HepG2 (cell line): ENCODE measurements at regions not wholly inside any gene's neighbourhood (a gene's known extent, or its start where the extent isn't known, plus 50 kb on each side); places are given as distances from the start of the nearest gene placed in this dataset.

Experiments used
- ATAC-seq: fragments of 200-7000 bp; cut with Tn5 transposase; 3 replicates; pipeline ENCODE4 v1.9.1; 2020; ENCODE audit warnings: mild to moderate bottlenecking, moderate library complexity
- BruUV-seq: library from RNA; stranded (reverse); fragments of 400-500 nt; replicated peaks from 2 replicates; lab custom pipeline; 2021; lab: Mats Ljungman, UMichigan
- CTCF ChIA-PET: fragments of 300-600 bp; formaldehyde crosslinking; extraction: SDS; loops from one replicate; lab custom pipeline; 2021; ENCODE audit warnings: low total read pairs, inconsistent platforms, low intra/inter-chr PET ratio; lab: Yijun Ruan, JAX
- POLR2A ChIA-PET: fragments of 350-600 bp; sonication (Branson Sonifier 250); formaldehyde crosslinking; loops from one replicate; lab custom pipeline; 2020; ENCODE audit warnings: antibody characterized with exemption, inconsistent platforms; lab: Yijun Ruan, JAX
- DNase-seq: peaks from one replicate; pipeline ENCODE4 v3.0.0-alpha.2; 2015; ENCODE audit warnings: low spot score
- FAIRE-seq: peaks from 3 replicates; lab custom pipeline; 2011; peaks lifted over from hg19 to GRCh38; lab: Jason Lieb, UNC
- H2AFZ ChIP-seq: one replicate; pipeline ENCODE4 v1.6.1; 2011; ENCODE audit warnings: low read length, inconsistent platforms
- H3K27ac ChIP-seq: fragments of 300-600 bp; 3 replicates; pipeline ENCODE4 v1.8.0; 2011; ENCODE audit warnings: mixed run types, mild to moderate bottlenecking, mixed read lengths, low read length, inconsistent platforms; ENCODE audit not compliant: insufficient read depth; ENCODE audit errors: extremely low read length
- H3K27me3 ChIP-seq, 2 experiments: fragments of 200-600 bp in 1 of 2; 2 replicates in 1 of 2; 3 replicates in 1 of 2; pipeline versions ENCODE4 v1.6.0 to v1.8.0; 2011; ENCODE audit warnings: low read length in 2 of 2, mild to moderate bottlenecking in 2 of 2, moderate library complexity in 2 of 2, inconsistent platforms in 1 of 2; ENCODE audit not compliant: insufficient read depth in 2 of 2, control insufficient read depth in 1 of 2
- H3K36me3 ChIP-seq, 2 experiments: fragments of 200-600 bp in 1 of 2; replicated peaks in 1 of 2; 2 replicates in 1 of 2; 3 replicates in 1 of 2; pipeline versions ENCODE4 v1.5.1 to v1.8.0; 2011; ENCODE audit warnings: low read length in 2 of 2, inconsistent platforms in 1 of 2; ENCODE audit not compliant: insufficient read depth in 2 of 2, control insufficient read depth in 1 of 2
- H3K4me1 ChIP-seq: 2 replicates; pipeline ENCODE4 v1.5.1; 2012; ENCODE audit warnings: low read length, inconsistent platforms; ENCODE audit not compliant: insufficient read depth
- H3K4me2 ChIP-seq: 2 replicates; pipeline ENCODE4 v1.6.0; 2011; ENCODE audit warnings: low read depth, low read length, inconsistent platforms
- H3K4me3 ChIP-seq, 3 experiments: fragments of 200-600 bp in 1 of 3; sonication (generic), shearing (Covaris generic) in 1 of 3; replicated peaks in 1 of 3; 2 replicates each; pipeline ENCODE4 v1.5.1; 2011 to 2016; ENCODE audit warnings: low read length in 3 of 3, inconsistent platforms in 2 of 3, low read depth in 2 of 3, mild to moderate bottlenecking in 2 of 3, control low read depth in 1 of 3, mixed read lengths in 1 of 3; ENCODE audit not compliant: insufficient read depth in 1 of 3
- H3K79me2 ChIP-seq: one replicate; pipeline ENCODE4 v1.6.1; 2011; ENCODE audit warnings: low read length, inconsistent platforms; ENCODE audit not compliant: insufficient read depth
- H3K9ac ChIP-seq: 2 replicates; pipeline ENCODE4 v1.6.0; 2011; ENCODE audit warnings: mild to moderate bottlenecking, low read depth, low read length, inconsistent platforms; ENCODE audit not compliant: insufficient read depth
- H3K9me3 ChIP-seq: 2 replicates; pipeline ENCODE4 v1.5.1; 2012; ENCODE audit warnings: mild to moderate bottlenecking, low read length
- H4K20me1 ChIP-seq: 2 replicates; pipeline ENCODE4 v1.6.0; 2011; ENCODE audit warnings: inconsistent platforms, mild to moderate bottlenecking, low read length, moderate library complexity; ENCODE audit not compliant: insufficient read depth
- KLF13 ChIP-seq: sonication (generic); formaldehyde crosslinking; IDR thresholded peaks from 2 replicates; pipeline ENCODE4 v1.4.0; 2020; ENCODE audit warnings: mild to moderate bottlenecking, missing genetic modification reagents
- MAF1 ChIP-seq: sonication (generic); formaldehyde crosslinking; IDR thresholded peaks from 2 replicates; pipeline ENCODE4 v1.5.0; 2020; ENCODE audit warnings: missing genetic modification reagents, borderline replicate concordance
- SOX13 ChIP-seq, 3 experiments: fragments of 450-650 bp in 1 of 3; sonication (generic) in 1 of 3; formaldehyde crosslinking in 1 of 3; IDR thresholded peaks in 2 of 3; conservative IDR thresholded peaks in 1 of 3; 2 replicates each; pipeline versions ENCODE4 v1.5.0 to v1.6.1; 2016 to 2020; ENCODE audit warnings: antibody characterized with exemption in 1 of 3, mild to moderate bottlenecking in 1 of 3, missing compliant biosample characterization in 1 of 3, missing genetic modification reagents in 1 of 3, moderate library complexity in 1 of 3
- ZNF263 ChIP-seq: sonication (generic); formaldehyde crosslinking; IDR thresholded peaks from 2 replicates; pipeline ENCODE4 v1.4.0; 2020; ENCODE audit warnings: missing genetic modification reagents
- ZSCAN30 ChIP-seq: sonication (generic); formaldehyde crosslinking; IDR thresholded peaks from 2 replicates; pipeline ENCODE4 v1.5.0; 2020; ENCODE audit warnings: mild to moderate bottlenecking, missing genetic modification reagents
- WGBS: methylation state at CpG from one replicate; pipeline ENCODE4 v1.1.6; 2017; ENCODE audit warnings: low lambda C conversion rate; 5-methylcytosine and 5-hydroxymethylcytosine counted together
- in situ Hi-C: cut with HindIII; loops from 2 replicates; pipeline ENCODE4 v1.10.0; 2017; ENCODE audit warnings: low pct_unique_long_range_greater_than_20kb; ENCODE audit not compliant: extremely low pct_ligation_motif_present
- intact Hi-C: fragments of 100-400 bp; cut with micrococcal nuclease; formaldehyde crosslinking; loops from one replicate; pipeline ENCODE4 v1.10.0; 2022; ENCODE audit not compliant: unreplicated experiment
- TF ChIP-seq, protein P1 (sequence below): IDR thresholded peaks from 2 replicates; pipeline ENCODE4 v1.6.1; 2016; ENCODE audit warnings: low read depth, control low read depth
- TF ChIP-seq, protein P2 (sequence below): IDR thresholded peaks from 2 replicates; pipeline ENCODE4 v1.6.1; 2016; ENCODE audit warnings: control low read depth

DNA sequence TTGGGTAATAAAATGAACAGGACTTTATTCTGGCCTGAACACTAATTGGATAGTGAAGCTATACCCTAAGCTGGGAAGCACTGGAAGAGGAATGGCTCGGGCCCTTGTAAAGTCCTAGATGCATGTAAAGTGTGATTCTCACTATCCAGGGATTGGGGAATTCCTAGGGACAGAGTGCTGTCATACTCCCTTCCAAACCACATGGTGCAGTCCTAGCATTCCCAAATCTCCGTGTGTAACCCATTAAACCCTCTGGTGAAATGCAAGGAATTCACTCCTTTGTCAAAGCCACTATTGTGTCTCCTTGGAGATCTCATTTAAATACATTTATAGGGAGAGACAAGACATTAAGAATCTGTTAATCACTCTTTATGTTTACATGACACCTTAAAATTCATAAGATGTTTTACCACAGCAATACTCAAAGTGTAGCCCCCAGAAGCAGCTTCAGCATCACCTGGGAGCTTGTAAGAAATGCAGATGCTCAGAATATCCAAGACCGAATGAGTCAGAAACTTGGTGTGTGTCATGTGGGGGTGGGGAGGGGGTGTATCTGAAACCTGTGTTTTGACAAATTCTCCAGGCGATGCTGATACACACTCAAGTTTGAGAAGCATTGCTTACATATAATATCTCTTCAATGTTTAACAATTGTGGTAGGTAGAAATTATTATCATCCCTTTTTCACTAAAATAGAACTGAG is 121.8 kb upstream of the NPHP3 start:
- CTCF ChIA-PET, result no interaction called here
- no peaks in the 10 kb centered on the region for H3K36me3 ChIP-seq
- TF ChIP-seq ZSCAN30 (no peak), KLF13 (CRISPR knock-in tag) (no peak), MAF1 (no peak), SOX13 (IDR thresholded peaks at IDR 0.05) (no peak), SOX13 (CRISPR knock-in tag; conservative IDR thresholded peaks at IDR 0.05 in 1 of 2, IDR thresholded peaks at IDR 0.05 in 1 of 2) (no peak), ZNF263 (CRISPR knock-in tag) (no peak)
- TF ChIP-seq, protein P1, sequence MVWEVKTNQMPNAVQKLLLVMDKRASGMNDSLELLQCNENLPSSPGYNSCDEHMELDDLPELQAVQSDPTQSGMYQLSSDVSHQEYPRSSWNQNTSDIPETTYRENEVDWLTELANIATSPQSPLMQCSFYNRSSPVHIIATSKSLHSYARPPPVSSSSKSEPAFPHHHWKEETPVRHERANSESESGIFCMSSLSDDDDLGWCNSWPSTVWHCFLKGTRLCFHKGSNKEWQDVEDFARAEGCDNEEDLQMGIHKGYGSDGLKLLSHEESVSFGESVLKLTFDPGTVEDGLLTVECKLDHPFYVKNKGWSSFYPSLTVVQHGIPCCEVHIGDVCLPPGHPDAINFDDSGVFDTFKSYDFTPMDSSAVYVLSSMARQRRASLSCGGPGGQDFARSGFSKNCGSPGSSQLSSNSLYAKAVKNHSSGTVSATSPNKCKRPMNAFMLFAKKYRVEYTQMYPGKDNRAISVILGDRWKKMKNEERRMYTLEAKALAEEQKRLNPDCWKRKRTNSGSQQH (CRISPR knock-in tag), result no peak
- TF ChIP-seq, protein P2, sequence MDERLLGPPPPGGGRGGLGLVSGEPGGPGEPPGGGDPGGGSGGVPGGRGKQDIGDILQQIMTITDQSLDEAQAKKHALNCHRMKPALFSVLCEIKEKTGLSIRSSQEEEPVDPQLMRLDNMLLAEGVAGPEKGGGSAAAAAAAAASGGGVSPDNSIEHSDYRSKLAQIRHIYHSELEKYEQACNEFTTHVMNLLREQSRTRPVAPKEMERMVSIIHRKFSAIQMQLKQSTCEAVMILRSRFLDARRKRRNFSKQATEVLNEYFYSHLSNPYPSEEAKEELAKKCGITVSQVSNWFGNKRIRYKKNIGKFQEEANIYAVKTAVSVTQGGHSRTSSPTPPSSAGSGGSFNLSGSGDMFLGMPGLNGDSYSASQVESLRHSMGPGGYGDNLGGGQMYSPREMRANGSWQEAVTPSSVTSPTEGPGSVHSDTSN, result no peak
- FAIRE-seq, result no peak
- H3K9me3 ChIP-seq, result no peaks in the 10 kb centered on the region
- intact Hi-C loops (no loop called here), in situ Hi-C loops (no loop called here)
- BruUV-seq, result no TSS peak
- H3K27me3 ChIP-seq, result no peaks in the 10 kb centered on the region
- no peak overlapping the region for H3K9ac ChIP-seq
- H3K27ac ChIP-seq, result no peak overlapping the region
- no peaks in the 10 kb centered on the region for H4K20me1 ChIP-seq
- WGBS, result 12% methylated on average over 4 of the region's 4 CpGs
- no peaks in the 10 kb centered on the region for H3K79me2 ChIP-seq
- no peak overlapping the region for H3K4me3 ChIP-seq
- no peak overlapping the region for H2AFZ ChIP-seq
- DNase-seq, result no peak
- ATAC-seq, result no peak
- POLR2A ChIA-PET, result no interaction called here
- no peaks in the 10 kb centered on the region for H3K4me1 ChIP-seq
- no peak overlapping the region for H3K4me2 ChIP-seq
